GM21447 (cell line): ENCODE measurements at regions not wholly inside any gene's neighbourhood (a gene's known extent, or its start where the extent isn't known, plus 50 kb on each side); places are given as distances from the start of the nearest gene placed in this dataset.

ENCODE experiments used
- ATAC-seq: cut with Tn5 transposase; IDR thresholded peaks from one replicate; pipeline ENCODE4 v1.9.1; 2021; ENCODE audit not compliant: unreplicated experiment

GRCh38 chr10:78504181-78504580 is 470.5 kb downstream of the RPS24 start:
- no peak for ATAC-seq

- ATAC-seq, result no peak
These were observed 472.0 kb downstream of the RPS24 start for GRCh38 chr10:78505657-78506056.

GRCh38 chr10:78506614-78507013 is 473.0 kb downstream of the RPS24 start:
- no peak for ATAC-seq

- ATAC-seq, result no peak
These were observed 474.0 kb downstream of the RPS24 start for GRCh38 chr10:78507510-78508160.

- no peak for ATAC-seq
These were observed 475.5 kb downstream of the RPS24 start for GRCh38 chr10:78508955-78509748.

GRCh38 chr10:78510566-78511323 is 477.1 kb downstream of the RPS24 start:
- ATAC-seq, result no peak

GRCh38 chr10:78511324-78512204 is 477.9 kb downstream of the RPS24 start:
- no peak for ATAC-seq

- no peak for ATAC-seq
These were observed 478.5 kb downstream of the RPS24 start for GRCh38 chr10:78512205-78512550.

GRCh38 chr10:78513330-78513729 is 479.7 kb downstream of the RPS24 start:
- ATAC-seq, result no peak

- no peak for ATAC-seq
These were observed 480.3 kb downstream of the RPS24 start for GRCh38 chr10:78513986-78514385.

- no peak for ATAC-seq
These were observed 480.8 kb downstream of the RPS24 start for GRCh38 chr10:78514459-78514858.

- ATAC-seq, result no peak
These were observed 481.6 kb downstream of the RPS24 start for GRCh38 chr10:78515038-78515872.

- no peak for ATAC-seq
These were observed 482.1 kb downstream of the RPS24 start for GRCh38 chr10:78515873-78516153.

- ATAC-seq, result no peak
These were observed 482.6 kb downstream of the RPS24 start for GRCh38 chr10:78516236-78516635.

GRCh38 chr10:78516756-78517155 is 483.1 kb downstream of the RPS24 start:
- ATAC-seq, result no peak

- ATAC-seq, result no peak
These were observed 484.6 kb downstream of the RPS24 start for GRCh38 chr10:78518224-78518623.

- ATAC-seq, result no peak
These were observed 487.2 kb downstream of the RPS24 start for GRCh38 chr10:78520737-78521430.

GRCh38 chr10:78523453-78523852 is 489.8 kb downstream of the RPS24 start:
- ATAC-seq, result no peak

- no peak for ATAC-seq
These were observed 490.7 kb downstream of the RPS24 start for GRCh38 chr10:78524342-78524741.

- ATAC-seq, result no peak
These were observed 491.3 kb downstream of the RPS24 start for GRCh38 chr10:78524941-78525340.
